PC-3 (cell line): ENCODE measurements at regions not wholly inside any gene's neighbourhood (a gene's known extent, or its start where the extent isn't known, plus 50 kb on each side); places are given as distances from the start of the nearest gene placed in this dataset.

Experiments
- ATAC-seq: fragments of 200-7000 bp; cut with Tn5 transposase; 2 replicates; pipeline ENCODE4 v1.9.1; 2020; ENCODE audit warnings: mild to moderate bottlenecking, moderate library complexity
- BruUV-seq: library from RNA; stranded (reverse); fragments of 400-500 nt; replicated peaks from 2 replicates; lab custom pipeline; 2021; lab: Mats Ljungman, UMichigan
- CTCF ChIA-PET: fragments of 300-600 bp; sonication (Branson Sonifier 250); formaldehyde crosslinking; loops from one replicate; lab custom pipeline; 2022; ENCODE audit warnings: antibody characterized with exemption; lab: Charles Lee
- POLR2A ChIA-PET: fragments of 300-600 bp; sonication (Branson Sonifier 250); formaldehyde crosslinking; loops from one replicate; lab custom pipeline; 2022; ENCODE audit warnings: antibody characterized with exemption; ENCODE audit not compliant: unreplicated experiment; lab: Charles Lee
- DNase-seq: peaks from one replicate; pipeline ENCODE4 v3.0.0-alpha.2; 2015
- H2AFZ ChIP-seq: fragments of 300-600 bp; sonication (generic); 2 replicates; pipeline ENCODE4 v1.6.0; 2016; ENCODE audit warnings: antibody characterized with exemption, low read length
- H3F3A ChIP-seq: fragments of 300-600 bp; sonication (generic); one replicate; pipeline ENCODE4 v1.6.0; 2017; ENCODE audit warnings: antibody characterized with exemption, low read length, control low read depth, mild to moderate bottlenecking; ENCODE audit not compliant: unreplicated experiment
- H3K27ac ChIP-seq: fragments of 300-600 bp; sonication (generic); 2 replicates; pipeline ENCODE4 v1.5.1; 2016; ENCODE audit warnings: mild to moderate bottlenecking, low read length
- H3K27me3 ChIP-seq: fragments of 300-600 bp; sonication (generic); 2 replicates; pipeline ENCODE4 v1.6.1; 2016; ENCODE audit warnings: low read length, mixed read lengths
- H3K36me3 ChIP-seq: fragments of 300-600 bp; sonication (generic); 2 replicates; pipeline ENCODE4 v1.6.1; 2016; ENCODE audit warnings: low read depth, mixed run types, low read length, mixed read lengths
- H3K4me1 ChIP-seq: fragments of 300-600 bp; sonication (generic); 2 replicates; pipeline ENCODE4 v1.5.1; 2016; ENCODE audit warnings: low read length; ENCODE audit not compliant: insufficient read depth
- H3K4me2 ChIP-seq: fragments of 300-600 bp; sonication (generic); 2 replicates; pipeline ENCODE4 v1.6.0; 2016; ENCODE audit warnings: low read length
- H3K4me3 ChIP-seq: fragments of 300-600 bp; sonication (generic); 2 replicates; pipeline ENCODE4 v1.5.1; 2016; ENCODE audit warnings: mild to moderate bottlenecking, low read length, mixed read lengths
- H3K79me2 ChIP-seq: fragments of 300-600 bp; sonication (generic); 2 replicates; pipeline ENCODE4 v1.6.1; 2017; ENCODE audit warnings: low read length, mixed read lengths
- H3K9ac ChIP-seq: fragments of 300-600 bp; sonication (generic); 2 replicates; pipeline ENCODE4 v1.6.0; 2016; ENCODE audit warnings: mild to moderate bottlenecking, low read length
- H3K9me2 ChIP-seq: fragments of 300-600 bp; sonication (generic); replicated peaks from 2 replicates; pipeline ENCODE4 v1.6.1; 2016; ENCODE audit warnings: mixed run types, low read length, mixed read lengths
- H3K9me3 ChIP-seq: fragments of 300-600 bp; sonication (generic); 2 replicates; pipeline ENCODE4 v1.6.1; 2016; ENCODE audit warnings: low read length, mixed read lengths
- H4K20me1 ChIP-seq: fragments of 300-600 bp; sonication (generic); 2 replicates; pipeline ENCODE4 v1.6.1; 2016; ENCODE audit warnings: low read length, mixed read lengths
- EZH2 ChIP-seq: fragments of 300-600 bp; sonication (generic); IDR thresholded peaks from one replicate; pipeline ENCODE4 v1.6.1; 2017; ENCODE audit warnings: antibody characterized with exemption, mild to moderate bottlenecking, low read length; ENCODE audit not compliant: unreplicated experiment
- EZH2phosphoT487 ChIP-seq: fragments of 300-600 bp; sonication (generic); IDR thresholded peaks from 2 replicates; pipeline ENCODE4 v1.6.1; 2018; ENCODE audit warnings: mild to moderate bottlenecking, antibody characterized with exemption, low read length, borderline replicate concordance
- intact Hi-C: fragments of 100-400 bp; cut with micrococcal nuclease; formaldehyde crosslinking; loops from 2 replicates; pipeline ENCODE4 v1.9.0; 2023
- TF ChIP-seq, protein P1 (sequence below): fragments of 300-600 bp; sonication (generic); conservative IDR thresholded peaks from 2 replicates; pipeline ENCODE4 v1.5.1; 2017; ENCODE audit warnings: antibody characterized with exemption, low read depth, mild to moderate bottlenecking, low read length

DNA sequence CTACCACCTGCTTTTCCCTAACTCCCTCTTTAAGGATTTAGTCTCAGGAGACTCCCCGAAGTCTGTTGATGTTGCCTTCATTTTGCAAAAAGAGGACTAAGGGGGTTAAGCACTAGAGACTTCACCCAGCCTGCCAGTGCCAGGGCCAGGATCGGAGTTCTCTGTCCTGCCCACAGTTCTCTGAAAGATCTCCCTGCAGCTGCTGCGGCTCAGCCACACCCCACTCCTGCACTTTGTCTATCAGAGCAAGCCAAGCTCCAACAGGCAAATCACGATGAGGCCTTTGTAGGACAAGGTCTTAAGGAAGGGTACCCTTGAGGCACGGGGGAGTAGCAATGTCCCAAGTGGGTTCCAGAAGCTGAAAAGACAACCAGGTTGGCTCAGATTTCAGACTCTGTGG, 148.8 kb upstream of the EGLN3 start:
- Histone ChIP-seq H3K9me3 (no peaks in the 10 kb centered on the region), H3K27me3 (no peaks in the 10 kb centered on the region), H2AFZ (no peak overlapping the region), H3K36me3 (no peaks in the 10 kb centered on the region), H3K4me2 (no peak overlapping the region), H4K20me1 (no peaks in the 10 kb centered on the region), H3K27ac (no peak overlapping the region), H3K79me2 (no peaks in the 10 kb centered on the region), H3K4me1 (peaks cover 17% of the 10 kb centered on the region), H3K9me2 (no peaks in the 10 kb centered on the region), H3K4me3 (no peak overlapping the region), H3K9ac (no peak overlapping the region), H3F3A (no peaks in the 10 kb centered on the region)
- no TSS peak for BruUV-seq
- CTCF ChIA-PET: interaction anchor here (2.7 kb wide), 1 partner anchor 250 kb away, joined by 33 read pairs; no protein-coding TSS in a partner anchor
- ATAC-seq (no peak), DNase-seq (no peak)
- POLR2A ChIA-PET: no interaction called here
- TF ChIP-seq EZH2 (no peak), EZH2phosphoT487 (no peak)
- TF ChIP-seq, protein P1, sequence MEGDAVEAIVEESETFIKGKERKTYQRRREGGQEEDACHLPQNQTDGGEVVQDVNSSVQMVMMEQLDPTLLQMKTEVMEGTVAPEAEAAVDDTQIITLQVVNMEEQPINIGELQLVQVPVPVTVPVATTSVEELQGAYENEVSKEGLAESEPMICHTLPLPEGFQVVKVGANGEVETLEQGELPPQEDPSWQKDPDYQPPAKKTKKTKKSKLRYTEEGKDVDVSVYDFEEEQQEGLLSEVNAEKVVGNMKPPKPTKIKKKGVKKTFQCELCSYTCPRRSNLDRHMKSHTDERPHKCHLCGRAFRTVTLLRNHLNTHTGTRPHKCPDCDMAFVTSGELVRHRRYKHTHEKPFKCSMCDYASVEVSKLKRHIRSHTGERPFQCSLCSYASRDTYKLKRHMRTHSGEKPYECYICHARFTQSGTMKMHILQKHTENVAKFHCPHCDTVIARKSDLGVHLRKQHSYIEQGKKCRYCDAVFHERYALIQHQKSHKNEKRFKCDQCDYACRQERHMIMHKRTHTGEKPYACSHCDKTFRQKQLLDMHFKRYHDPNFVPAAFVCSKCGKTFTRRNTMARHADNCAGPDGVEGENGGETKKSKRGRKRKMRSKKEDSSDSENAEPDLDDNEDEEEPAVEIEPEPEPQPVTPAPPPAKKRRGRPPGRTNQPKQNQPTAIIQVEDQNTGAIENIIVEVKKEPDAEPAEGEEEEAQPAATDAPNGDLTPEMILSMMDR: no peak
- intact Hi-C loops: loop anchor here (10.0 kb wide), 1 partner anchor 135 kb away; no protein-coding TSS in a partner anchor

- no peaks in the 10 kb centered on the region for H3K36me3 ChIP-seq
- H3F3A ChIP-seq: no peaks in the 10 kb centered on the region
- ChIA-PET CTCF (interaction anchor here (0.6 to 2.7 kb wide), 18 partner anchors 10 to 306 kb away, joined by 3 to 33 read pairs (median 4); no protein-coding TSS in a partner anchor), POLR2A (no interaction called here)
- peaks cover 17% of the 10 kb centered on the region for H3K4me1 ChIP-seq
- H3K9ac ChIP-seq: no peak overlapping the region
- H3K9me3 ChIP-seq: no peaks in the 10 kb centered on the region
- intact Hi-C loops: loop anchor here (1.0 to 10.0 kb wide), 5 partner anchors 129 to 1523 kb away; no protein-coding TSS in a partner anchor
- BruUV-seq: no TSS peak
- H3K79me2 ChIP-seq: no peaks in the 10 kb centered on the region
- DNase-seq (no peak), ATAC-seq (no peak; the same call in 1 of the 2 replicates)
- H3K9me2 ChIP-seq: no peaks in the 10 kb centered on the region
- no peaks in the 10 kb centered on the region for H4K20me1 ChIP-seq
- H3K4me3 ChIP-seq: no peak overlapping the region
- no peak overlapping the region for H2AFZ ChIP-seq
- no peak for TF ChIP-seq EZH2
- TF ChIP-seq, protein P1: peak; percentile 6; the same call in 1 of the 2 replicates
- H3K27ac ChIP-seq: no peak overlapping the region
- H3K27me3 ChIP-seq: no peaks in the 10 kb centered on the region
- H3K4me2 ChIP-seq: no peak overlapping the region
Observed at GRCh38 chr14:34098985-34099349, 148.1 kb upstream of the EGLN3 start.
